GM19023 (cell line): ENCODE measurements at regions not wholly inside any gene's neighbourhood (a gene's known extent, or its start where the extent isn't known, plus 50 kb on each side); places are given as distances from the start of the nearest gene placed in this dataset.

Source experiments
- ATAC-seq: cut with Tn5 transposase; IDR thresholded peaks from one replicate; pipeline ENCODE4 v1.9.1; 2021; ENCODE audit warnings: mild to moderate bottlenecking, moderate library complexity; ENCODE audit not compliant: unreplicated experiment

GRCh38 chr3:139197251-139197650 is 146.6 kb upstream of the MRPS22 start:
- no peak for ATAC-seq

DNA sequence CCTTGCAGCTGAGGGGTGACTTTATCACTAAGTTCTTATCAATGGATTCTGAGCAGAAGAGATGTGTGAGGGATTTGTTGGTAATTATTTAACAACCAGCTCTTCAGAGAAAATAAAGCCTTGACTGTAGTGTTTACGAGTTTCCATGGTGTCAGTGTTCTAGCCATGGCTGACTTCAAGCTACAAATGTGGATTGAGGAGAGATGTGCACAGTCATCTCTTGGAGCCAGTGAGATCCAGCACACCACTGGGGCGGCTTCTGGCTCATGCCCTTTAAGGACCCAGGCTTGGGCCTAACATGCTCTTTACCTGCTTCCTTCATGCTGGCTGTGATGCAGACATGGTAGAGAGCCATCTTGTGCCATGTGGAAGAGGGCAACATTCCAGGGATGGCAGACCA is 145.6 kb upstream of the MRPS22 start:
- no peak for ATAC-seq

DNA sequence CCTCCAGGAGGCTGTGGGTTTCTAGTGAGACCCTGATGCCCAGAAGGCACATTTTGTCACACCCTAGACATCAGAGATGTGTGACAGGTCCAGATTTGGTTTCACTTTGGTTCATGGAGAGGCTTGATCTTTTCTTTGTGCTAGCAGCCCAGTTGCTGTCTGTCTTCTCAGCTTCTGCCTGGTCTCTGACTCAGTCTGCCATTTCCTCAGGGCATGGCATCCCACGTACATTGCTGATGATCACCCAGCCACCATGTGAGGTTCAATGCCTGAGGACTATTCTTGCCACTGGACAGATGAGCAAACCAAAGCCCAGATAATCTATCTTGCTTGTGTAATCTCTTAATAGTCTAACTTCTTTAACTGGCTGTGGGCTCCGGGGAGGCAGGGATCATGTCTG is 144.9 kb upstream of the MRPS22 start:
- ATAC-seq = no peak

DNA sequence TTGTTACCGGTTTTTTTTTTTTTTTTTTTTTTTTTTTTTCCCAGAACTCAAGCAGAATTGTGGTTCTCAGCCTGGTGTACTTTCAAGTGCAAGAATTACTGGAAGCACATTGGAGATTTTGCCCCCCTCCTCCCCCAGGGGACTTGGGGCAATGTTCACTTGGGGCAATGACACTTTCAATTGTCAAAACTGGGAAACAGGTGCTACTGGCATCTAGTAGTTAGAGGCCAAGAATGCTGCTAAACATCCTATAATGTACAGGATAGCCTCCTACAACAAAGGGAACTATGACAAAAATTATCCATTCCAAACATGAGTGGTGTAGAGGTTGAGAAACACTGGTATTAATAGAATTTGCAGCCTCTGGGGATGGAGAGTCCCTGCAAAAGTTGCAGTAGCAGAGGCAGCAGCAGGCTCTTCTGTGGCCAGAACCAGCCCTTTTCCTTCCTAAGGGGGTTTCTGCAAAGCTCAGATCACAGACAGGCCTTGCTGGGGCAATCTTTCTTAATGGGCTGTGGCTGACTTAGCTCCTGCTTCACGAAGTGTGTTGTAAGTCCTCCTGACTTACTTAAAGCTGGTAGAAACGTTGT is 144.3 kb upstream of the MRPS22 start:
- no peak for ATAC-seq

GRCh38 chr3:139201446-139202225 is 142.2 kb upstream of the MRPS22 start:
- no peak for ATAC-seq

GRCh38 chr3:139202226-139202958 is 141.4 kb upstream of the MRPS22 start:
- ATAC-seq = no peak

DNA sequence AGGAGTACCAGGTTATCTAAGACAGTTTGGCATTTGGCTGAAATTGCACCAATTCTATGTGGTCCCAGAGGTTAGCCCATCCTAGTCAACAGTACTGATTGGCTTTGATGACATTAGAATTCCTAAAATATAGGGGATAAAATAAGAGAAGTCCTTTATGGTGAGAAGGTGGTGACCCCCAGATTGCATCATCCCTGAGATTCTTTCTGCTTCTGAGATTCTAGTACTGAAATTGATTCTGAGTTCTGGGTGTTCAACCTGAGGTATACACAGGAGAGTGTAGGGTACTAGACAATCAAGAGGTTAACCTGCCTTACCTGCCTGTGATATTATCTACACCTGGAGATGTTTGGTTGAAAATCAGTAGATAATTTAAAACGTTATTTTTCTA is 140.9 kb upstream of the MRPS22 start:
- ATAC-seq = no peak

DNA sequence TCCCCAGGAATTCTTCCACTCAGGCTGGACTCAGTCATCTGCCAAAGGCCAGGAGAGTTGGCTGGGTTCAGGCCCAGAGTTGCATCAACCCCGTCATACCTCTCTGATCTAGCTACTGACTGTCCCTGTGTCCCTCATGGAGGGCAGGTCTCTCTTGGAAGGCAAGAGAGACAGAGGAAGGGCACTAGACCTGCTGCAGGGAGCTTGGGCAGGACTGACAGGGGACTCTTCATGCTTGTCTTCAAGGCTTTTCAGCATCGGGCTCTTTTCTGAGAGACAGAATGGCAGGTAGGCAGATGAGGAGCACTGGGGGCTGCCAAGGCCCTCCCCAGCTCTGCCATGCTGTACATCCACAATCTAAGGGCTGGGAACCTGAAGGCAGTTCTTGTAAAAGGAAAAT is 140.1 kb upstream of the MRPS22 start:
- no peak for ATAC-seq

GRCh38 chr3:139204728-139205127 is 139.1 kb upstream of the MRPS22 start:
- ATAC-seq = no peak

DNA sequence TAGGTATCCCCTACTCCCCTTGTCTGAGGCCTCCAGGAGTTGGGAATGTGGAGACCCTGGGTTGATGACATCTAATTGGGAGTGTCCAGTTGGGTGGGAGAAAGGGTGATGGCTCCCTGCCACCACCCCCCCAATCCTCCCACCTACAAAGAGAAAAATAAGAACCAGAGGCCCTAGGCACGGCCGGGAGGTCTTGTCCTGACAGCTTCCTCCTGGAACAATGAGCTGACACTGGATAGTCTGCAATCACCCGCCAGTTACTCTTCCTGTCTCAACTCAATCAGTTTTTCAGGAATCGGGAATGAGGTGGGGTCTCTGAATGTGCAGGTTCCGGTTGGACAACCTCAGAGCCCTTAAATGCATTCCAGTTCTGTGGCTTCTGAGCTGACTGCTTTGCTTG is 129.9 kb upstream of the MRPS22 start:
- ATAC-seq = no peak

DNA sequence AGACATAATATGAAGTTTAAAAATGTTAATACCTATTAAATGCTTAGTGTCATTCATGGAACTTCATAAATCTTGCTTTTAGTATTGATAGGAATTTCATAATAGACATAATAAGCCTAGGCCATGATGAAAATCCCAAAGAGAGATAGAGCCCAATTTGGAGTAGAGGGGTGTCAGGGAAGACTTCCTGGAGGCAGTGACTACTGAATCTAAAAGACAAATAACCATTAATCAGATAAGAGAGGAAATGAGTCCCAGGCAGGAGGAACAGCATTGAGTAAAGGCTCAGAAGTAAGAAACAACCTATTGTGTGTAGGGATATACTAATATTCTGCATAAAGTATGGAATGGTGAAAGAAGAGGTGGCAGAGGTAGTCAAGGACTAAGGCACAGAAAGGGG is 126.9 kb upstream of the MRPS22 start:
- ATAC-seq = no peak

DNA sequence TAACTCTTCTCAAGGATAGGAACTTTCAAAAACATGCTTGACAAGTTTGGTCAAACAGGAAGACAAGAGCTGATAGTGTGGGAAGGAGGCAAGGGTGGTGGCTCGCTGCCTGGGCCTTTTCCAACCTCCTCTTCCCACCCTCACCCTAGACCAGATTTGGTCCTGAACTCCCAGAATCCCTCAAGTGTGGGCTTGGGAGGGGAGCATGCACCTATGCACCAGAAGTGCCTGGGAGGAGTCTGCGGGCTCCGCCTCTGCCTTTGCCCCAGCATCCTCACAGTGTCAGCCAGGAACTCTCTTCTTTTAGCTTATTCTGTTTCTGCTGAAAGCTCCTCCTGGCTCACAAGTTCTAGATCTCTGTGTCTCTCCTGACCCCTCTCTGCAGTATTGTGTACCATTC is 126.2 kb upstream of the MRPS22 start:
- no peak for ATAC-seq

DNA sequence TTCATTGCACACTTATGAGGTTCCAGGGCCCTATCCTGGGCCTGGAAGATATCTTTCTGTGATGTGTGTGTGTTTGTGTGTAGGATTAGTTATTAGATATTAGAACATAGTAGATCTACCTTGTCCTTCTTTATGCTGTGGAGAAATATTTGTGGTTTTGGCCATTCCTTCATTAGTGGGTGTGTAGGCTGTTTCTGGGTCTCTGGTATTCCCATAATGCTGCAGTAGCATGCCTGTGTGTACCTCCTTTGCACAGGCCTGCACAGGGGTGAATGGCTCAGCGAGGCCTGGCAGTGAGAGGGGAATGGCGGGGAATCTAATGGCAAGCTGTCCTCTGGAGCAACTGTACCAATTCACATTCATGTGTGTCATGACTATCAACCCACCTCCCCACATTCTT is 125.8 kb upstream of the MRPS22 start:
- ATAC-seq = no peak

- no peak for ATAC-seq
Observed at GRCh38 chr3:139219463-139219862, 124.4 kb upstream of the MRPS22 start.

DNA sequence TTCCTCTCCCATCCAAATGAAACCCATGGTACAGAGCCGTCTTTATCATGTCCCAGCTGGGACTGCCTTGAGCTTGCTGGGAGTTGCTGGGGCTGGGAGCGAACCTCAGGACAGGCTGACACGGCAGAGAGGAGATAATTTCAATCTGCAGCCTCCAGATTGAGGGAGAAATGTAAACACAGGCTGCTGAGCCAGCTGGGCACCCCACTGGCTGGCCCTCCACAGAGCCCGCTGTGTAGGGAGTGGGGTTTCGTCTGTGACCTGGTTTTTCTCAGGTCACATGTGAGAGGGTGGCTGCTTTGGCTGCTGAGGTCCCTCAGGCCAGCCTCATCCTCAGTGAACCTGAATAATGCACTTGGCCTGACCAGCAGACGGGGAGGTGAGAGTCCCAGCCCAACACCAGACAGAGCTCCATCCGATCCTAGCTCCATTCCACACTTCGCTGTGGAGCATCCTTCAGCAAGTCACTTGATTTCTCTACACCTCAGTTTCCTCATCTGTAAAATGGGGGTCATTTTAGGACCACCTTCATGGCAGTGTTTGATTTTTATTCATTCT is 121.6 kb upstream of the MRPS22 start:
- ATAC-seq = no peak

GRCh38 chr3:139225548-139225947 is 118.3 kb upstream of the MRPS22 start:
- no peak for ATAC-seq

DNA sequence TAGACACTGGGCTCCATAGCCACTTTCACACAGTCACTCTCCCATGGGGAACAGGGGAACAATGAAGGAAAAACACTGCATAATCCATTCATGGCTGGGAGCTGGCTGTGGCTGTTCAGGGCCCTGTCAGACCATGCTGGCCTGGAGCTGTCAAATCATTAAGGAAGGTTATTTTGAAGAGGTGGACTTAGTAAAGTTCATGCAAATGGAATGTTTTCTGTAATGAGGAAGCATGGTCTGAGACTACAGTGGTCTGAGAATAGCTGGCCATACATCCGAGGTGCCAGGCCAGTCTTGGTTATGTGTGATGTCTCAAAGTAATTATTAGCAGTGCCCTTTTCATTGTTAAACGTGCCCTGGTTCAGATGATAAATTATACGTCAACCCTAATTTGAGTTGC is 117.1 kb upstream of the MRPS22 start:
- ATAC-seq = no peak

DNA sequence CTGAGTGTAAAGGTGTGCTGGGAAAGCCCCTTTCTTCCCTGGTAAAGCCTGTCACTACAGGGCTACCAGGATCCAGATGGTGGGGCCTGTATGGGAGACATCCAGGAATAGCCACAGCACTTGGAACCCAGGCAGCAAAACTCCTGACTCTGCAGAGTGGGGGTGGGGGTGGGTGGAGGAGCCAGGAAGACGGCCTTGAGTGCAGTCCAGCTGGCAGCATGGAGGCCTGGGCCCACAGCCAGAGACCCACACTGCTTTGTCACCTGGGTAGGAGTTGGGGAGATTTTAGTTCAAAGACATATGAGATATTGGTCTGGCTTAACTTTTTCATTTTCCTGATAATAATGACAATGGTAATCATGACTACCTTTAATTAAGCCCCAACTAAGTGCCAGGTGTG is 116.7 kb upstream of the MRPS22 start:
- ATAC-seq = no peak

DNA sequence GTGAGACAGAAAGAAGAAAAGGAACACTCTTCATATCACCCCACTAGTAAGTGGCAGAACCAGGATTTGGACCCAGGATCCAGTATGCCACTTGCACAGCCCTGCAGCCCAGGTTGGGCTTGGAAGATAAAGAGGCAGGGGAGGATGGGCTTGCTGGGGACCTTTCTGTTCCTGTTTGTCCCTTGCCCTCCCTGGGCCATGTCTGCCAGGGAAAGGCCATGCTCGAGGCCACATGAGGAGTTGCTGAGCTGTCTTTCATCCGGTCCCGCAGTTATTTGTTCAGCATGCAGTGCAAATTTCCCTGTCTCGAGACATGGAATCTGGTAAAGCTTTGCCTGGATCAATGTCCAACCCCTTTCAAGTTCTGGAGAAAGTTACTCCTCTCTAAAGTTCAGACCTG is 116.0 kb upstream of the MRPS22 start:
- no peak for ATAC-seq

DNA sequence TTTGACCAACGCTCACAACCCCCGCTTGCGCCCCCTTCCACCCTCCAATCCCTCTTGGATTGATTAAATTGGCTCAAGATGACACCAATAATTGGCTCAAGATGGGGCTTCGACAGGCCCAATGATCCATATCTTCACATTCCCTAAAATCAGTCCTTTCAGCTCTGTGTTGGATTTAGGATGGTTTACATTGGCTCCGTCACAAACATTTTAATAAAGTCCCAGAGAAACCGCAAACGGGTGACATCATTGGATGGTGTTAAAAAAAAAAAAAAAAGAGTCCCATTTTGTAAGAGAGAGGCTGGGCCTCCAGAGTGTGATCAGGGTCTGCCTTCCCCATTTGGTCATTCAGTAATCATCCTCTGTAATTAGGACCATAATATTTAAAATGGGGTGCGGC is 113.4 kb upstream of the MRPS22 start:
- no peak for ATAC-seq

DNA sequence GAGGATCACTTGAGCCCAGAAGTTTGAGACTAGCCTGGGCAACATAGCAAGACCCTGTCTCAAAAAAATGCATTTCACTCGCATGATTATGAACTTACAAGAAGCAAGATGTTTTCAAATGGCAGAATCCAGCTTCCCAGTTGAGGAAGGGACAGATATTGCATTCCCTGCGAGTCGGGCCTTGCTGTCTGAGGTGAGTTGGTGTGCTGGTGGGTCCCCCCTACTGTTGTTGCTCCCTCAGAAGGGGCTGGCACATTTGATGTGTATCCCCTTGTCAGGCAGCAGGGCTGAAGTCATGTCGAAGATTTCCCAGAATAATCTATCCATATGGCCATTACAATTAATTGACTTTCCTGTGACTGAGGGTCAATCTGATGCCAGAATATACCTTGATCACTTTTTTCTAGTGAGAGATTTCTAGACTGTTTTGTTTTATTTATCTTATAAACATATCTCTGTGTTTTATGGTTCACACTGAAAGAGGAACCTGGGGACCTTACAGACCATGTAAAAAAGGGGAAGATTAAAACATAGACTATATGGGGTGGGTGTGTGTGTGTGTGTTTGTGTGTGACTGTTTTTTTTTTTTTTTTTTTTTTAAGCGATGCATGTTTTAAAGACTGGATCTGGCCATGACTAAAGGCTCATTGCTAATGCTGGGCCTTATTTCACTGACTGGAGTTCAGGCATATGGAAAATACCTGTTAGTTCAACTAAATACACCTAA is 112.1 kb upstream of the MRPS22 start:
- ATAC-seq = no peak
